Hypothalamus (tissue), 51 donors: ENCODE measurements at regions not wholly inside any gene's neighbourhood (a gene's known extent, or its start where the extent isn't known, plus 50 kb on each side); places are given as distances from the start of the nearest gene placed in this dataset.
"Not testable (repeated sequence)": the region's sequence is repeated elsewhere in the genome, so short reads cannot be mapped to it uniquely, and the experiment has no call there.

Experiments used
- DNase-seq, 51 donors: peaks; one replicate each; lab custom pipeline; 2025; lab: John Stamatoyannopoulos, UW

DNA sequence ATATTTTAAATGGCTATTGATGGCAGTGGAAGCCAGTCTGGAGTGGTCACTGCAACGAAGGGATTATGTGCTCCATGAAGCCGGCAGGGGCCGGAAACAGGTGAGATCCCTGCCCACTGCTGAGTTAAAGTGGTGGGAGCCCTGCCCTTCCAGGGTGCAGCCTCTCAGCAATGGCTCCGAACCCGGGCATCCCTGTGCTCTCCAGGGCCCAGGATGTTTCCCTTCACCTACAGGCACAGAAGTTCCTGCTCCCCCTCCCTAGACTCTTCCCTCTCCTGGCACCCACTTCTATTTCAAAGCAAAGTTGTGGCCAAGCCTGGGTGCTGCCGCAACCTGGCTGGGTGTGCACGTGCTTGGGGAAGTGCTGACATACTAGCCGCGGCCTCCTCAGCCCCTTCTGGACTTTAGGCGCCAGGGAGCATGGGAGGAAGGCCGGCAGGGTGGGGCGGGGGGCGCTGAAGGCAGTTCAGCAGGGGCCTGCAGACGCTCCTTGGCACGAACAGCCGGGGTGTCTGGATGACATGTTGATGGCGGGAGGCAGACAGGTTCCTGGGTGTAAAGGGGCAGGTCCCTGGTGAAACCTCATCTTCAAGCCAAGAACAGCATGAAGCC, 452.3 kb downstream of the HTR1B start:
- DNase-seq = no peak

DNA sequence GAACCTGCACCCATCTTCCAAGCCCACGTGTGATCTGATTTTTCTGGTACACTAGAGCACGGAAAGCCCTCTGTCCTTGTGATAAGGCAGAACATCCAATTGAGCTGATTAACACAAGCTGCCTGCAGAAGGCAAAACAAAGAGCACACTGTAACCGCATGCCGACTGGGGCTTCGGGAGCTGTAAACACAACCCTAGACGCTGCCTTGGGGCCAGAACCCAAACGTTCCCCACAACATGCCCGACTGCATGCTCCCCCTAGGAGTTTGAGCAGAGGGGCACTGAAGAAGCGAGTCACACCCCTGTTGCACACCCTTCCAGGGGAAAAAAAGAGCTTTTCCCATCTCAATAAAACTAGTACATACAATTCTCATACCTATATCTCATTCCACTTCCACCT, 470.7 kb downstream of the HTR1B start:
- no peak for DNase-seq

DNA sequence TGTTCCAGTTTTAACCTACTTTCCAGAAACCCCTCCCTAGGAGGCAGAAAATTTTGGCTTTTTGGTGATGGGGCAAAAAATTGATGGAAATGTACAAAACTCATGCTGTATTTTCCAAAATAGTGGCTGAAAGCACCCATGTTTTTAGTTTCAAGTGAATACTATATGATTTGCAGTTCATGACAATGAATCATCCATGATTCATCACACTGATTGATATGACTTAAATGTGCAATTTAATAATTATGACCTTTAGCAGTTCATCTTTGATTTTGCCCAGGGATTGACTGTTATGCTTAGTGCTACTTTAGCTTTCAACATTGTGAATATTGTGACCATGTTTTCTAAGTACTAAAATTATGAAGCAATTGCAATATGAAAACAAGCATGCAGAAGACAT, 478.7 kb downstream of the HTR1B start:
- DNase-seq = no peak

DNA sequence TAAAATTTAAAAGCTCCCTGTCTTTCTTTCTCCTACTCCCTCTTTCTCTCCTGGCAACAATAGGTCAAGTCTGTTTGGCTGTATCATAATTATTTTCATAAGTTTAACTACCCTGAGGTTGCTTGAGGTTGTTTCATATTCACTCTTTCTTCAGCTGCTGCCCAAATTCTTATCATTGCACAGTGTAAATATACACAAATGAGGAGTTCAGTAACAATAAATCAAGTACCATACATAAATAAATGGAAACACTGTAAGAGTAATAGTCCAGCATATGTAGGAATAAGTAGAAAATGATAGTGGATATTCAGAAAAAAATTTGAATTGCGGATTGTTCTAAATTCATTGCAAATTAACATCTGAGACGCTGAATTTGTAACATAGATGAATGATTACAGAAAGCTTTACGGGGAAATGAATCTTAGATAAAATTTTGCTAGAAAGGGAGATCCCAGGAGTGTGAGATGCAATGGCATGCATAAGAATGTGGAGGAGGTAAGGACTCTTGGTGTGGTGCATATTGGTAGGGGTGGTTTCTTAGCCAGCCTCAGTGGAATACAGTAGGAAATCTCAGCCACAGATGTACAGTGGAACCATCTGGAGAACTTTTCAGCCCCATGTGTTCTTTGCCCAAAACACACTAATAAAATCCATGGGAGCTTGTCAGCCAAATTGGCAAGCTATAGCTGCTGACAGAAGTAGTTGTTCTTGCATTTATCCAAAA, 480.7 kb downstream of the HTR1B start:
- no peak for DNase-seq

DNA sequence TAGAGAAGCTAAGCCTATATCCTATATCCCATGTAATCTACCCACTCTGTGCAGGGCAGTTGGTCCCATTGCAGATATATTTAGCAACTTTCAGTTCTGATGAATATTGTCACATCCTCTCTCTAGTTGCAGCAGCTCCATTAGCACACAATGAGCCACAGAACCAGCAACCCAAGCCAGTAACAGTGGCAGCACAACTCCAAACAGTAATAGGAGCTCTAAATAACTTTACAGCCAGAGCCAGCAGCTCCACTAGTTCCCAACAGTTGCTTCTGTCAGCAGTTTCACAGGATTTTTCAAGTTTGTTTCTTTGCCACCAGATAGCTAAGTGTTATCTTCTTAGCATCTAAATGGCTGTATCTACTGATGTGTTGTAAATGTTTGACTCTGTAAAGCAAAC, 490.8 kb downstream of the HTR1B start:
- no peak for DNase-seq

DNA sequence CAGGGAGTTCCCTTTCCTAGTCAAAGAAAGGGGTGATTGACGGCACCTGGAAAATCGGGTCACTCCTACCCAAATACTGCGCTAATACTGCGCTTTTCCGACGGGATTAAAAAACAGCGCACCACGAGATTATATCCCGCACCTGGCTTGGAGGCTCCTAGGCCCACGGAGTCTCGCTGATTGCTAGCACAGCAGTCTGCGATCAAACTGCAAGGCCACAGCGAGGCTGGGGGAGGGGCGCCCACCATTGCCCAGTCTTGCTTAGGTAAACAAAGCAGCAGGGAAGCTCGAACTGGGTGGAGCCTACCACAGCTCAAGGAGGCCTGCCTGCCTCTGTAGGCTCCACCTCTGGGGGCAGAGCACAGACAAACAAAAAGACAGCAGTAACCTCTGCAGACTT, 504.1 kb downstream of the HTR1B start:
- not testable (repeated sequence) for DNase-seq

DNA sequence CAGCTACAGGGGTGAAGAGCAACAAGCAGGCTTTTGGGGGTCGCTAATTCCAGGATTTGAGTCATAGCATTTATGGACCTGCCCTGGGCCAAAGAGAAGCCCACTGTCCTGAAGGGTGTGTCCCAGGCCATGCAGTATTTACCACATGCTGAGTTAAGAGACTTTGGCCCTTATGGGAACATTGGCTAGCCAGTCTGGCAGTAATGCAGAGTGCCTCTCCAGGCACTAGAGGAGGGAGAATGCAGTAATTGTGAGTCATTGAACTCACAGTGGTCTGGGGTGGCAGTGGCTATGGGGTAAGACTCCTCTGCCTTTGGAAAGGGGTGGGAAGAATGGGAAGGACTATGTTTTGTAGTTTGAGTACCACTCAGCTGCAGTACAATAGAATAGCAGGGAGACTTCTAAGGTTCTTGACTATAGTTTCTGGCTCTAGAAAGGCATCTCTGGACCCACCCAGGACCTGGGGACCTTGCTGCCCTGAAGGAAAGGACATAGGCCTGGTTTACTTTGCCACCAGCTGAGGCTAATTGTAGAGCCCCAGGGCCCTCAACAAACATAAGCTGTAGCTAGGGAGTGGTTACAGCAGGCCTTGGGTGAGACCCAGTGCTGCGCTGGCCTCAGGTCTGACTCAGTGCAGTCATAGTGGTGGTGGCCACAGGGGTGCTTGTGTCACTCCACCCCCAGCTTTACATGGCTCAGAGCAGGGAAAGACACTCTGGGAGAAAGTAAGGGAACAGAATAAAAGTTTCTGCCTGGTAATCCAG, 520.9 kb downstream of the HTR1B start:
- DNase-seq = no peak

GRCh38 chr6:76940191-76940590, 523.1 kb downstream of the HTR1B start:
- DNase-seq = no peak

- no peak for DNase-seq
Measured at GRCh38 chr6:76914737-76915136, 548.6 kb downstream of the HTR1B start.

GRCh38 chr6:76905541-76905940, 557.8 kb downstream of the HTR1B start:
- not testable (repeated sequence) for DNase-seq

DNA sequence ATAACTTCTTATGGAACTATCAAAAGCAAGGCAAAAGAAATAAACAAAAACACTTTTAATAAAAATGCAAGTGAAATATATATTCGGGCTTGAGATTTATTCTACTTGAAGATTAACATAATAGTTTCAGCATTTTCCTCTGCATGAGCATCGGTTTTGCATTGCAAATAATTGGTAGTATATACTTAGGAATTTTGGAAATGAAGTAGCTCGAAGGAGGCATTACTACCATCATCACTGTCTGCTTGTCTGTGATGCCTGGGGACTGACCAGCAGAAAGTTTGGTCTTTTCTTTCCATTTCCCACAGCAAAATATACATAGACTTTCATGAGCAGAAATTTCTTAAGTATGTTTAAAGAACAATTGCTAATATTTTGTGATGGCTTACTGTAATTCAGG, 570.7 kb downstream of the HTR1B start:
- DNase-seq = no peak

DNA sequence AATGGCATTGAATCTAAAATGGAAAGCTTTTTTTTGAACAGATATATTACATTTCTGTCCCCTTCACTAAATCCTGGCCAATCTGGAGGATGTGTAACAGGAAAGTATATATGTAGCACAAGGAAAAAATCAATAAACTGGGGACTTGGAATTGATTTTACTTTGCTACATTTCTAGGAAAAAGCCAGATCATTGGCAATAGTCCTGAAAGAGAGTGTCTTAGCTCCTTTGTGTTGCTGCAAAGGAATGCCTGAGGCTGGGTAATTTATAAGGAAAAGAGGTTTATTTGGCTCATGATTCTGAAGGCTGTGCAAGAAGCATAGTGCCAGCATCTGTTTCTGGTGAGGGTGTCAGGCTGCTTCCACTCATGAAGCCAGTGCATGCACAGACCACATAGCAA, 574.9 kb downstream of the HTR1B start:
- no peak for DNase-seq

DNA sequence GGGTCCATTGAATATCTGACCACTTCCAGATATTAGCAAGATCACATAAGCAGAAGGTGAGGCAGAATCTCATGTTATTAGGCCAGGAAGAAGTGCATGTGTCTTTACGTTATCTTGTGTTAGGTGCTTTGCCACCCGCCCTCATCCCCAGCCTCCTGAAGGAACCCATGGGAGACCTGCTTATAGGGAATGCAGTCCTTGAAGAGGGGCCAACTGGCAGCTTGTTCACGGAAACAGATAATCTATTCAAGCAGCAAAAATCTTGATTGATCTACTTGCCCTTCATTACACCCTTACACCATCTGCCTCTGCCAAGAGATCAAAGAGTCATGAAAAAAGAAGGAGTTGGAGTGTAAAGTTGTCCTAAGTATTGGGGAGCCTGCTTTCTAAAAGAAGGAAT, 576.4 kb downstream of the HTR1B start:
- no peak for DNase-seq

- no peak for DNase-seq
Measured at GRCh38 chr6:76885861-76886301, 577.4 kb downstream of the HTR1B start.

DNA sequence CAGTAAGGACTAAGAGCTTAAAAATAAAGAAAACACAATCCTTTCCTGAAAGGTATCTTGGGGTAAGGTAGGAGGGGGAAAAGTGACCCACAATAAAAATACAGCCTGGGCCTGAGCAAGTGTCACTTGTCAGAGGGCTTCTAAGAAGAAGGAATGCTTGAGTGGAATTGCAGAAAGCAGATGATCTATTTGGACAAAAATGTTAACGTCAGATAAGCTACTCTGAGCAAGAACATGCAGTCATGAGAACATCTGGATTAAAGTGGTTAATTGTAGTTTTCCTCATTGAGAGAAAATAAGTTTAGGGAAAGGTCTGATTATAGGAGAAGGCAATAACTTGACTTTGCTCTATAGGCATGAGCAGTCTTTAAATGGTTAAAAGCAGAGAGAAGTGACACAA, 581.9 kb downstream of the HTR1B start:
- DNase-seq = no peak

DNA sequence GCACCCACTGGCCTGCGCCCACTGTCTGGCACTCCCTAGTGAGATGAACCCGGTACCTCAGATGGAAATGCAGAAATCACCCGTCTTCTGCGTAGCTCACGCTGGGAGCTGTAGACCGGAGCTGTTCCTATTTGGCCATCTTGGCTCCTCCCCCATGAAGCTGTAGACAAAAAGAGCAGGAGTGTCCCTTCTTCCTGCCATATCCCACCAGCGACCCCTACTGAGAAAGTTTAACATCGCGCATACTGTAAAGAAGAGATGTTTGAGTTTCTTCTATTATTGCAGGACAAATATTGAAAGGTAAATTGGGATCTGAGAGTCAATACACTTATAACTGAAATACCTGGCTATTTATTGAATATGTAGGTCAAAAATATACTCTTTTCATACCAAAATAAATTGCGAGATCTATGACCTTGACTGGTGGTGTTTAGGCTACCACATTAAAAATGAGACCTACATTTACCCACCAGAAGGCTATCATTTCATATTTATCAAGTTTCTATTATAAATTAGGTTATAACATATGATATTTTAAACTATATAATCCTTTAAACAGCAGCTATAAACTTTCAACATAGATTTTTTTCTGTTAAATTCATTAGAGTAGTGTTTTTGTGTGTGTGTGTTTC, 586.3 kb downstream of the HTR1B start:
- DNase-seq = peak in 1 of 51 donors; percentile 7

DNA sequence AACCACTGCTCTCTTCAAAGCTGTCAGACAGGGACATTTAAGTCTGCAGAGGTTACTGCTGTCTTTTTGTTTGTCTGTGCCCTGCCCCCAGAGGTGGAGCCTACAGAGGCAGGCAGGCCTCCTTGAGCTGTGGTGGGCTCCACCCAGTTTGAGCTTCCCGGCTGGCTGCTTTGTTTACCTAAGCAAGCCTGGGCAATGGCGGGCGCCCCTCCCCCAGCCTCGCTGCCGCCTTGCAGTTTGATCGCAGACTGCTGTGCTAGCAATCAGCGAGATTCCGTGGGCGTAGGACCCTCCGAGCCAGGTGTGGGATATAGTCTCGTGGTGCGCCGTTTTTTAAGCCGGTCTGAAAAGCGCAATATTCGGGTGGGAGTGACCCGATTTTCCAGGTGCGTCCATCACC, 586.9 kb downstream of the HTR1B start:
- not testable (repeated sequence) for DNase-seq

- no peak for DNase-seq
Measured at GRCh38 chr6:76867182-76867581, 596.1 kb downstream of the HTR1B start.

GRCh38 chr6:76866091-76866915, 597.0 kb downstream of the HTR1B start:
- no peak for DNase-seq

DNA sequence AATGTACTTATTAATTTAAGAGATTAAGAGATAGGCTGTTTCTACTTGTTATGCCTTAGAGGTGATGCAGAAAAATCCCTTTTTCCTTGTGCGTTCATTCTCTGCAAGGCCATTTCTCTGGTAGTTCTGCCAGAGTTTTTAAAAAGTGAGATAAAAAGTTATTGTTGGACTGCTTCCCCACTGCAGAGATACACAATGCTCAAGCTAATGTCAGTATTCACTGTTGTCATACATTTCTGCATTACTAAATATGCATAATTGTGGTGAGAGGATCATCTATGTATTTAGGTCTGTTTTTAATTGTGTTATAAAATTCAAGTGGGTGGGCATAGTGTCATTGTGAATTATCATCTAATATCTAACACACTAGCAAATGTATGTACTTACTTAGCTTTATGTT, 600.4 kb downstream of the HTR1B start:
- no peak for DNase-seq
